ENCODE measurements at regions not wholly inside any gene's neighbourhood (a gene's known extent, or its start where the extent isn't known, plus 50 kb on each side); places are given as distances from the start of the nearest gene placed in this dataset.
"Not testable (repeated sequence)": the region's sequence is repeated elsewhere in the genome, so short reads cannot be mapped to it uniquely, and the experiment has no call there.

DNA sequence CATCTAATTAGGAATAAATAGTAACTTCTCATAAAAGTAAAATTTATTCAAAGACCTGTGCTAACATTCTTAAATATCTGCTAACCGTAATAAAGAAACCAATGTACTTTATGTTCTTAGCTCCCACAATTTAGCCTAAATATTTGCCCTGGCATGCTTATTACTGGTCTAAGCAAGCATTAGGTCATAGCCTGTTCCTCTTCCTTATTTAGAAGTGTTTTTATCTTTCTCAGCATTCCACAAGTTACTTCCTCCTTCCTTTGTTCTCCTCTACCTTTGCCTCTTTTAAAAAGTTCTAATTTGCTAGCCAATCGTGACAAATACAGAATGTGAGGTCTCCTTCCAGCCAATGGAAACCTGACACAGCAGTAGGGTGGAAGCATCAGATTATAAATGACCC, 173.3 kb downstream of the TEX13C start:
- H3K4me3 ChIP-seq (ENCODE audit: control insufficient read depth in 1 of 7, extremely low read depth in 1 of 7, insufficient read depth in 4 of 7, low read depth in 2 of 7, low read length in 6 of 7); H3K4me1 ChIP-seq (ENCODE audit: control extremely low read depth in 1 of 4, control insufficient read depth in 4 of 4, insufficient read depth in 4 of 4, low read length in 3 of 4); H3K27ac ChIP-seq (ENCODE audit: insufficient read depth in 1 of 2, low read depth in 1 of 2, low read length in 2 of 2, poor library complexity in 1 of 2, severe bottlenecking in 2 of 2); H3K36me3 ChIP-seq (ENCODE audit: control insufficient read depth in 4 of 4, insufficient read depth in 4 of 4, low read length in 3 of 4); CTCF ChIA-PET; H3K9me3 ChIP-seq (ENCODE audit: control extremely low read depth in 1 of 5, control insufficient read depth in 4 of 5, insufficient read depth in 2 of 5, low read depth in 1 of 5, low read length in 4 of 5); H3K27me3 ChIP-seq (replicated peaks in 2 of 5; ENCODE audit: control insufficient read depth in 4 of 5, insufficient read depth in 5 of 5, low read length in 4 of 5); POLR2A ChIA-PET: not testable (repeated sequence)
- 38% methylated on average over 1 of the region's 2 CpGs for WGBS (ENCODE audit: insufficient coverage)
- peak in 1 of 3 donors; percentile 0 for DNase-seq

- Histone ChIP-seq H3K4me1 (ENCODE audit: control extremely low read depth in 1 of 4, control insufficient read depth in 4 of 4, insufficient read depth in 4 of 4, low read length in 3 of 4) (no peaks in the 10 kb centered on the region), H3K27me3 (replicated peaks in 2 of 5; ENCODE audit: control insufficient read depth in 4 of 5, insufficient read depth in 5 of 5, low read length in 4 of 5) (no peaks in the 10 kb centered on the region), H3K9me3 (ENCODE audit: control extremely low read depth in 1 of 5, control insufficient read depth in 4 of 5, insufficient read depth in 2 of 5, low read depth in 1 of 5, low read length in 4 of 5) (peaks cover 0 to 1% (median 0%) of the 10 kb centered on the region in 5 experiments), H3K27ac (ENCODE audit: insufficient read depth in 1 of 2, low read depth in 1 of 2, low read length in 2 of 2, poor library complexity in 1 of 2, severe bottlenecking in 2 of 2) (no peak overlapping the region), H3K36me3 (ENCODE audit: control insufficient read depth in 4 of 4, insufficient read depth in 4 of 4, low read length in 3 of 4) (no peaks in the 10 kb centered on the region), H3K4me3 (ENCODE audit: control insufficient read depth in 1 of 7, extremely low read depth in 1 of 7, insufficient read depth in 4 of 7, low read depth in 2 of 7, low read length in 6 of 7) (no peak overlapping the region)
- ChIA-PET POLR2A (no interaction called here), CTCF (no interaction called here)
- WGBS (ENCODE audit: insufficient coverage), result 90% methylated on average over 1 of the region's 3 CpGs
- DNase-seq, result no peak
Observed at GRCh38 chrX:125497667-125498066, 178.0 kb downstream of the TEX13C start.

DNA sequence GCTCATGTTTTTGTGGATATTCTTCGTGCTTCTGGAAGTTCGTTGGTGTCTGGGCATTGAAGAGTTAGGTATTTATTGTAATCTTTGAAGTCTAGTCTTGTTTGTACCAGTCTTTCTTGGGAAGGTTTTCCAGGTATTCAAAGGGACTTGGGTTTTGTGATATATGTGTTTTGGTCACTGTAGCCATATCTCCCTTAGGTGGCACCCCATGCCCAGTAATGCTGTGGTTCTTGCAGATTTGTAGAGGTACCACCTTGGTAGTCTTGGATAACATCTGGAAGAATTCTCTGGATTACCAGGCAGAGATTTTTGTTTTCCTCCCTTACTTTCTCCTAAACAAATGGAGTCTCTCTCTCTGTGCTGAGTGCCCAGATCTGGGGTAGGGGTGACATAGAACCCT, 184.1 kb downstream of the TEX13C start:
- H3K36me3 ChIP-seq (ENCODE audit: control insufficient read depth in 4 of 4, insufficient read depth in 4 of 4, low read length in 3 of 4), result no peaks in the 10 kb centered on the region
- no CpG with 5 or more reads among the region's 2 CpGs for WGBS (ENCODE audit: insufficient coverage)
- H3K4me3 ChIP-seq (ENCODE audit: control insufficient read depth in 1 of 7, extremely low read depth in 1 of 7, insufficient read depth in 4 of 7, low read depth in 2 of 7, low read length in 6 of 7), result no peak overlapping the region
- DNase-seq, result no peak
- ChIA-PET POLR2A (no interaction called here), CTCF (no interaction called here)
- H3K9me3 ChIP-seq (ENCODE audit: control extremely low read depth in 1 of 5, control insufficient read depth in 4 of 5, insufficient read depth in 2 of 5, low read depth in 1 of 5, low read length in 4 of 5), result peaks cover 0 to 3% (median 0%) of the 10 kb centered on the region in 5 experiments
- no peaks in the 10 kb centered on the region for H3K4me1 ChIP-seq (ENCODE audit: control extremely low read depth in 1 of 4, control insufficient read depth in 4 of 4, insufficient read depth in 4 of 4, low read length in 3 of 4)
- no peak overlapping the region for H3K27ac ChIP-seq (ENCODE audit: insufficient read depth in 1 of 2, low read depth in 1 of 2, low read length in 2 of 2, poor library complexity in 1 of 2, severe bottlenecking in 2 of 2)
- no peaks in the 10 kb centered on the region for H3K27me3 ChIP-seq (replicated peaks in 2 of 5; ENCODE audit: control insufficient read depth in 4 of 5, insufficient read depth in 5 of 5, low read length in 4 of 5)

DNA sequence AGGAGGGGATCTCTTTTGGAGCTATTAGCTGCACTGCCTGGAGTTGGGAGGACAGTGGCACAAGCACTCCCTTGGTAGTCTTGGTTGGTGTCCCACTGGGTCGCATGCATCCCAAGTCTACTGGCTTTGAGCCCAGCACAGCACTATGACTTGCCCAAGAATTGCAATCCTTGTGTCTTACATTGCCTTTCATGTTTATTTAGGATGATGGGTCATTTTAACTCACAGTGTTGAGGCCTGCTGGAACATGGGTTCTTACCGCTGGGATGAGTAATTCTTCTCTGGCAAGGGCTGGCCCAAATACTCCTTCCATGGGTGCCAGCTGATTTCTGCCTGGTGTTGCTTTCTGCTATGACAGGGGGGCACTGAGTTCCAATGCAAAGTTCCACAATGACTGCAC, 185.5 kb downstream of the TEX13C start:
- 75% methylated on average over 2 of the region's 2 CpGs for WGBS (ENCODE audit: insufficient coverage)
- no peak for DNase-seq
- Histone ChIP-seq H3K4me3 (ENCODE audit: control insufficient read depth in 1 of 7, extremely low read depth in 1 of 7, insufficient read depth in 4 of 7, low read depth in 2 of 7, low read length in 6 of 7) (no peak overlapping the region), H3K27me3 (replicated peaks in 2 of 5; ENCODE audit: control insufficient read depth in 4 of 5, insufficient read depth in 5 of 5, low read length in 4 of 5) (no peaks in the 10 kb centered on the region), H3K36me3 (ENCODE audit: control insufficient read depth in 4 of 4, insufficient read depth in 4 of 4, low read length in 3 of 4) (no peaks in the 10 kb centered on the region), H3K9me3 (ENCODE audit: control extremely low read depth in 1 of 5, control insufficient read depth in 4 of 5, insufficient read depth in 2 of 5, low read depth in 1 of 5, low read length in 4 of 5) (peaks cover 0 to 3% (median 0%) of the 10 kb centered on the region in 5 experiments), H3K27ac (ENCODE audit: insufficient read depth in 1 of 2, low read depth in 1 of 2, low read length in 2 of 2, poor library complexity in 1 of 2, severe bottlenecking in 2 of 2) (no peak overlapping the region), H3K4me1 (ENCODE audit: control extremely low read depth in 1 of 4, control insufficient read depth in 4 of 4, insufficient read depth in 4 of 4, low read length in 3 of 4) (no peaks in the 10 kb centered on the region)
- ChIA-PET POLR2A (no interaction called here), CTCF (no interaction called here)

GRCh38 chrX:125507119-125507518, 187.4 kb downstream of the TEX13C start:
- WGBS (ENCODE audit: insufficient coverage), result no CpG with 5 or more reads among the region's 1 CpG
- Histone ChIP-seq H3K36me3 (ENCODE audit: control insufficient read depth in 4 of 4, insufficient read depth in 4 of 4, low read length in 3 of 4) (no peaks in the 10 kb centered on the region), H3K4me1 (ENCODE audit: control extremely low read depth in 1 of 4, control insufficient read depth in 4 of 4, insufficient read depth in 4 of 4, low read length in 3 of 4) (no peaks in the 10 kb centered on the region), H3K27ac (ENCODE audit: insufficient read depth in 1 of 2, low read depth in 1 of 2, low read length in 2 of 2, poor library complexity in 1 of 2, severe bottlenecking in 2 of 2) (no peak overlapping the region), H3K4me3 (ENCODE audit: control insufficient read depth in 1 of 7, extremely low read depth in 1 of 7, insufficient read depth in 4 of 7, low read depth in 2 of 7, low read length in 6 of 7) (no peak overlapping the region), H3K27me3 (replicated peaks in 2 of 5; ENCODE audit: control insufficient read depth in 4 of 5, insufficient read depth in 5 of 5, low read length in 4 of 5) (no peaks in the 10 kb centered on the region), H3K9me3 (ENCODE audit: control extremely low read depth in 1 of 5, control insufficient read depth in 4 of 5, insufficient read depth in 2 of 5, low read depth in 1 of 5, low read length in 4 of 5) (peaks cover 0 to 3% (median 0%) of the 10 kb centered on the region in 5 experiments)
- POLR2A ChIA-PET, result no interaction called here
- CTCF ChIA-PET, result no interaction called here
- DNase-seq, result no peak

GRCh38 chrX:125520029-125520428, 200.4 kb downstream of the TEX13C start:
- 91% methylated on average over 1 of the region's 1 CpG for WGBS (ENCODE audit: insufficient coverage)
- no peak for DNase-seq
- Histone ChIP-seq H3K27me3 (replicated peaks in 2 of 5; ENCODE audit: control insufficient read depth in 4 of 5, insufficient read depth in 5 of 5, low read length in 4 of 5) (no peaks in the 10 kb centered on the region), H3K36me3 (ENCODE audit: control insufficient read depth in 4 of 4, insufficient read depth in 4 of 4, low read length in 3 of 4) (no peaks in the 10 kb centered on the region), H3K4me1 (ENCODE audit: control extremely low read depth in 1 of 4, control insufficient read depth in 4 of 4, insufficient read depth in 4 of 4, low read length in 3 of 4) (no peaks in the 10 kb centered on the region), H3K27ac (ENCODE audit: insufficient read depth in 1 of 2, low read depth in 1 of 2, low read length in 2 of 2, poor library complexity in 1 of 2, severe bottlenecking in 2 of 2) (no peak overlapping the region), H3K9me3 (ENCODE audit: control extremely low read depth in 1 of 5, control insufficient read depth in 4 of 5, insufficient read depth in 2 of 5, low read depth in 1 of 5, low read length in 4 of 5) (no peaks in the 10 kb centered on the region), H3K4me3 (ENCODE audit: control insufficient read depth in 1 of 7, extremely low read depth in 1 of 7, insufficient read depth in 4 of 7, low read depth in 2 of 7, low read length in 6 of 7) (no peak overlapping the region)
- CTCF ChIA-PET, result no interaction called here
- POLR2A ChIA-PET, result no interaction called here

DNA sequence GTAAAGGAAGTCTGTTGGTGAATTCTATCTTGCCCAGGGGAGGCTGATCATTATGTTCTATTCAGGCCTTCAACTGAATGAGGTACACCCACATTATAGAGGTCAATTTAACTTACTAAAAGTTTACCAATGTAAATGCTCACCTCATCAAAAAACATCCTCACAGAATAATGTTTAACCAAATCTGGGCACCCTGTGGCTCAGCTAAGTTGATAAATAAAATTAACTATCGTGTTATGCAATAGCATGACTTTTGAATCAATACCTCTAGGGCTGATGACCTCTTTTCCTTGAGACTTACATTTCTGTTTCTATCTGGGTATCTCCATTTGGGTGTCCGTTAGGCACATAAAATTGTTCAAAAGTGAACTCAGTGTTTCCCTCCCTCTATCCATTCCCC, 203.1 kb downstream of the TEX13C start:
- WGBS (ENCODE audit: insufficient coverage), result 25% methylated on average over 2 of the region's 2 CpGs

More for the DNA sequence above, 203.1 kb downstream of the TEX13C start:
- H3K27ac ChIP-seq (ENCODE audit: insufficient read depth in 1 of 2, low read depth in 1 of 2, low read length in 2 of 2, poor library complexity in 1 of 2, severe bottlenecking in 2 of 2), result no peak overlapping the region
- no peak overlapping the region for H3K4me3 ChIP-seq (ENCODE audit: control insufficient read depth in 1 of 7, extremely low read depth in 1 of 7, insufficient read depth in 4 of 7, low read depth in 2 of 7, low read length in 6 of 7)
- H3K9me3 ChIP-seq (ENCODE audit: control extremely low read depth in 1 of 5, control insufficient read depth in 4 of 5, insufficient read depth in 2 of 5, low read depth in 1 of 5, low read length in 4 of 5), result peaks cover 0 to 1% (median 0%) of the 10 kb centered on the region in 5 experiments
- no peaks in the 10 kb centered on the region for H3K27me3 ChIP-seq (replicated peaks in 2 of 5; ENCODE audit: control insufficient read depth in 4 of 5, insufficient read depth in 5 of 5, low read length in 4 of 5)
- POLR2A ChIA-PET, result no interaction called here
- DNase-seq, result no peak
- no peaks in the 10 kb centered on the region for H3K4me1 ChIP-seq (ENCODE audit: control extremely low read depth in 1 of 4, control insufficient read depth in 4 of 4, insufficient read depth in 4 of 4, low read length in 3 of 4)
- H3K36me3 ChIP-seq (ENCODE audit: control insufficient read depth in 4 of 4, insufficient read depth in 4 of 4, low read length in 3 of 4), result no peaks in the 10 kb centered on the region
- CTCF ChIA-PET, result no interaction called here
